Kidney tubule cell (primary cell): ENCODE measurements at regions not wholly inside any gene's neighbourhood (a gene's known extent, or its start where the extent isn't known, plus 50 kb on each side); places are given as distances from the start of the nearest gene placed in this dataset.

ENCODE experiments used
- DNase-seq: peaks from one replicate; pipeline ENCODE4 v3.0.0-alpha.2; 2018; ENCODE audit warnings: low spot score

DNA sequence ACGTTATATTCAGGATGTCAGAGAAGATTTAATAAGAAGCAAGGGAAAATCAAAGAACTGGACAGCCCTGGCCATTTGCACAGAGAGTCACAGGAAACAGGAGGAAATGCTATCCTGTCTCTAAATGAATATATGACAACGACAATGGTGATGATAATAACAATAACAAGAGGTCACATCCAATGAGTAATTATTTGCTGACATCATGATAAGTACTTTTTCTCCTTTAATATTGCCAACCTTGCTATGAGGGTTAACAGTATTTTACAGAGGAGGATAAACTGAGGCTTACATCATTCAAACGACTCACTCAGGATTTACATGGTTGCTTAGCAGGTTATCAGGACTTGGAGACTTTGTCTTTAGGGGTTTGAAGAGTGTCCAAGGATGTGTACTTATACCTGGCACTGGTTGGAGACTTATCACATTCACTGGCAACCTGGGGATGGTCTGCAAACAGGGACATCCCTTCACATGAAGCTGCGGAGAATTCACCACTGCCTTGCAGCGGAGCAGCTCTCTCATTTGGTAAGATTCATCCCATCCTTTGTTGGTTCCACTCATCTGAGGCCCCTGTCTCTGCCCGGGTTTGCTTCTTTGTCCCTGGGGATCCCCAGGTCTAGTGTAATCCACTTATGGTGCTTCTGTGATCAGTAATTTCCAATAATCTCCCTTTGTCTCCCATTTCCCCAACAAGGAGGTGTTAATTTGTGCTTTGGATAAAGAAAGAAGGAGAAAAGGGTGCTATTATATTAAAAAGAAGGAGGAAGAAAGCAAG is 637.8 kb downstream of the BCL11B start:
- no peak for DNase-seq

DNA sequence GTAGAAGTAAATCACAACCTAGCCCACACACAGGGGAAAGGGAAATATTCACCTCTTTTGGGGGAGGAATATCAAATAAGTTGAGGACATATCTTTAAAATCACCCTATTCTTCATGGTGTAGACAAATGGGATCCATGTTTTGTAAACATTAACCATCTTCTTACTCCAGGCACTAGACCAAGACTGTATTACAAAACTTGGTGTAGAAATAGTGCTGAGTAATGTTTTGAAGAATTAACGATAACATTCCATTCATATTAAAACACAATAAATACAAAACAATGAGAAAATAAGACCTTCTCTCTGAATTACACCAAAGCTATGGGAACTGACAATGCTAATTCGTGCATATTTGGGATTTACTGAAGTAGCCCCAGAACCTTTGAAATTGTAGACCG is 633.6 kb downstream of the BCL11B start:
- no peak for DNase-seq

DNA sequence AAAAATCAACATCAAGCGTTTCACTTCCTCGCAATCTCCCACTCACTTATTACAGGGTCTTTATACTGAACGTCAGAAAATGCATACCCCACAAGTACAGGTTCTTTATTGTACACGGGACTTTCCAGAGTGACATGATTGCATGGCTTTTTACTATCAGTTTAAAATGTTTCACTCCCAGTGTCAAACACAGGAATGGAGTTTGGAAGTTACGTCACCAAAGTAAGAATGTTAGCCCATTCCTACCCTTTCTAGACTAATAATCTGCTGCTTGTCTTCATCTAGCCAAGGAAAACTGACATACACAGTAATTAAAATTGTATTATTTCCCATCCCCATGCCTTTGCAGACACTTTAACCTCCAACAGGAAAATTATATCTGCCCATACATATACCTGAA is 624.2 kb downstream of the BCL11B start:
- DNase-seq: no peak

DNA sequence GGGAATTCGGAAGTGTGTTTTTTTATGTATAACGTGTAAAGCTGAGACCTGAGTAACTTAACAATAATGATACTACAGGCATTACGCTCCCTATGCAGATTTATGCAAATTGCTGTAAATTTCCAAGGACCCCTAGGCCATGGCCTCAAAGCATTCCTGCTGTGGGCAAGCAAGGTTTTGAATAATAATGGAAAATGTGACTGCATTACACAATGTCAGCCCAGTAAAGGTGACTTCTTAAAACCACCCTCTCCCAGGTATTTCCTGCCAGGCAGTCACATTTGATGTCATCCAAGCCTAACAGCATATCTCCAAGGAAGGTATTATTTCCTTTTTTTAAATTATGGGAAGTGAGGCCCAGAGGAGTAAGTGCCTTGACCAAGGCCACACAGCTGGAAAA is 621.0 kb downstream of the BCL11B start:
- DNase-seq: no peak

DNA sequence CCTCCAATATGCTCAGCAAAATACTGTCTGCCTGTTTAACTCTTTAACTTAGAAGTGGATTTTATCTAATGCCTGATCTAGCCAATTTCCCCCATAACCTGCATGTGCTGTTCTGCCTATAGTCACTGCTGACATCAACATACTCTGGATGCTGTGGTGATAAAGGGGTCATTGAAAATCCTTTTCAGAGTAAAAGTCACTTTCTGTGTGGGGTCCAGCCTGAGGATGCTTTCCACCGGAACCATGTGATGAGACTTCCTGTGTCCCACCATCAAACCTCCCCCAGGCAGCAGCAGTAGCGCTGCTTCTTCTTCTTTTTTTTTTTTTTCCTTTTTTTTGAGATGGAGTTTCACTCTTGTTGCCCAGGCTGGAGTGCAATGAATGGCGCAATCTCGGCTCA is 607.0 kb downstream of the BCL11B start:
- DNase-seq: no peak

DNA sequence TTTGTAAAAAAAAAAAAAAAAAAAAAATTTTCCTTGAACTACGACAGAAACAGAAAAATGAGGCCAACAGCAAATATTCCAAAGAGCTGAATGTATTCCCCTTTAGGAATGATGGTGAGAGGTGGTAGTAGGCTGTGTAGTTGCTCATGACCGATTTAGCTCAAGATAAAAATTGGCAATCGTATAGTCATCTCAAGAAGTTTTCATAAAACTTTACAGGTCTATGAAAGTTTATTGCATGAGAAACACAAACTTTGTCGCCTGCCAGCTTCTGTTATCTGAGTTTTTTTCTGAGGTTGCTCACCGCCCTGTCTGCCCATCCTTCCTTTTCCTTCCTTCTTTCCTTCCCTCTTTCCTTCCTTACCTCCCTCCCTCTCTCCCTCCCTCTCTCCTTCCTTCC is 605.5 kb downstream of the BCL11B start:
- DNase-seq: no peak

DNA sequence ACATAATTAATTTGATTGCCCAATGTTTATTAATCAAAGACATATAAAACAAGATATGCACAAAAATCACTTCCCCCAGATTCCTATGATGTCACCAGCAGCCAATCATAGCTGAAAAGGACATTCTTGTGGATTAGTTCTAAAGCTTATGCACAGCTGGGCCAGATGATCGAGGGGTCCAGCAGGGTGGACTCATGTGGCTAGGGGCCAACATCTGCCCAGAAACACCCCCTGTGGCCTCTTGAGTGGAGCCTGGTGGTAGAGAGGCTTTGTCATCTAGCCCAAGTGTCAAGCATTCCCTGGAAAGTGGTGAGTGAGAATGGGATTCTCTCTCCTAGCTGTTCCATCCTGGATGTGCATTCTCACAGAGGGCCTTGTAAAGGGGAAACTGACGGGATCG is 590.0 kb downstream of the BCL11B start:
- no peak for DNase-seq

DNA sequence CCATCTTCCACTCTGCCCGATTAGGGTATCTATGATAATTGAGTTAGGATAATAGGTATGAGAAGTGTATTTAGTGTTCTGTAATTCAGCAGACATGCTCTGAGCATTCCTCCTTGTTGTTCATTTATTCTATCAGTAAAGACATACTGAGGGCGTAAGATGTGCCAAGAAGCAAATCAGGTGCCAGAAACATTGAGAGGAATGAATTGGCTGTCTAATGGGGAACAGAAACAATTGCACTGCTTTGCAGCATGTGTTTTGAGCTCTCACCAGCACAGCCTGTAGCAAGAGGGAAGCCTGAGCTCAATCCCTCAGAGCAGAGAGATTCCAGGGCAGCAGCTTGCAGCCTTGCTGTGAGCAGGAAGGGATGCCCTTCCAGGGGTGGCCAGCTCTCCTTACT is 589.3 kb downstream of the BCL11B start:
- no peak for DNase-seq

DNA sequence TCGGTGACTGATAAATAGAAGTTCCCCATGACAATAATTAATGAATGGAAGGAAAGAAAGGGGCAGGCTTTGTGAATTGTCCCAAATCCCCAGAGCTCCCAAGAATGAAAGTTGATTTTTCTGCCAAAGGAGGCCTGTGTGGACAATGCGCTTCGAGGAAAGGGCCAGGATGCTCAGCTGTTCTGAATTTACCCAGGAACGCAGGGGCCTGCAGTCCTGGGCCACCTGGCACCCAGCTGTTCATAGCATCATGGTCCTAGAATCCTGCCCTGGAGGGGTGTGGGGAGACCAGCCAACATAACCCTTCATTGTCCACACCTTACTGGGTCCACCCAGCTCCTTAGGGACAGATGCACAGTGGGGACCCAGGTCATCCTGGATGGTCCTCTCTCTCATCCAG is 587.5 kb downstream of the BCL11B start:
- no peak for DNase-seq

DNA sequence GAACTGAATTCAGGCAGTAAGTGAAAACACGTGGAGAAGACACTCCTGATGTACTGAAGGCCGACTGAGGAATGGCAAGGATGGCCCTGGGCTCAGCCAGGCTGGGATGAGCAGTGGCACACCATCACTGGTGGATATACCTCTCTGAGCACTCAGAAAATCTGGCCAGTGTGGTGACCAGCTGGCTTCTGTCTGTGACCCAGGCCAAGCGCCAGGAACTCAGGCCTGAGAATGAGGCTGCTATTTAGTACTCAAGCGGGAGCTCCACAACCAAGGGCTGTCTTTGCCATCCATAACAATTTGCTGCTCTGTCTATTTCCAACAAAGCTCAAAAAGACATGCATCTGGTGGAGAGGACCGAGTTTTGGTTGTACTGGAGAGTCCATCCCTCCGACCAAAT is 586.3 kb downstream of the BCL11B start:
- DNase-seq: no peak

DNA sequence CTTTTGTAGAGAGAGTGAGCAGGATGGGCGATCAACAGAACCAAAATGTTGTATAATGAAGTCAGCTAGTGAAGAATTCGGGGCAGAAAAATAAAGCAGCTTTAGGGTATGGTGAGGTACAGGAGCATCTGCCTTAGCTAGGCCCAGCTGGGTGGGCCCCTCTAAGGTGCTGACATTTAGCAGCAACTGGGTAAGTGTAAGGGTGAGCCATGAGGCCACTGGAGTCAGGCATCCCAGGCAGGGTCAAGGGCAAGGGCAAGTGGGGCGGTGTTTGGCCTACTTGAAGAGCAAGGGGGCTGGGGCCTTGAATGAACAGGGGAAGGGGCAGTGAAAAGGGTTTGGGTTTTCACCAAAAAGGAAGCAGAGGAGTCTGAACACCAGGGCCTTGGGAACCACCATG is 583.6 kb downstream of the BCL11B start:
- no peak for DNase-seq

DNA sequence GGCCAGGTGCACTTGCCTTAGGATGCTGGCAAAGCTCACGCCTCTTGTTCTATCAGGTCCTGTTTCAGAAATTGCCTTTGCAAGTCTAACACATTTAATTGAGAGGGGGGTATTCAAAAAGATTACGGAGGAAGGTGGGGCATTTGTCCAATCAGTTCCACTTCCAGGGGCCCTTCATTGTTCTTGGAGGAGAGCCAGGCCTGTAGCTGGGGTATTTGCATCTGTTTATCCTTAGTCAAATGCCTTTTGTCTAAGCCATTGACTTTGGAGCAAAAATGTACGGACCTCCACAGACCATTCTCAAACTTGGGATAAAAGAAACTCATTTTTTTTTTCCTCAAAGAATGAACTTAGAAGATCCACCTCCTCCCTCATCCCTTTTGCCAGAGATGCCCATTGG is 582.0 kb downstream of the BCL11B start:
- DNase-seq: no peak

DNA sequence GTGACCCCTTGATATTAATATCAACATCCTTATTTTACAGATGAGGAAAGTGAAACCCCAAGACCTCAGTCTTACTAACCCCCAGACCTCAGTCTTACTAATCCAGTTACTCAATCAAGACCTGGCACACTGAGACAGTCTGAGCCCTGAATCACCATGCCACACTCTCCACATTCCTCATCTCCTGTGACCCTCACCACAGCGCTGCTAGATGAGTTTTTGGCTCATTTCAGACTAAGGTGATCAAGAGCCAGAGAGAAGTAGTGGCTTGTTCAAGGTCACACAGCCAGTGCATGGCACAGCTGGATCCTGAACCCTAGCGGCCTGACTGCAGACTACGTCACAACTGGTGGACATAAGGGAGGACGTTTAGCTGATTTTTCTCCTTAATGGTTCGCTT is 579.2 kb downstream of the BCL11B start:
- peak; percentile 45 for DNase-seq

DNA sequence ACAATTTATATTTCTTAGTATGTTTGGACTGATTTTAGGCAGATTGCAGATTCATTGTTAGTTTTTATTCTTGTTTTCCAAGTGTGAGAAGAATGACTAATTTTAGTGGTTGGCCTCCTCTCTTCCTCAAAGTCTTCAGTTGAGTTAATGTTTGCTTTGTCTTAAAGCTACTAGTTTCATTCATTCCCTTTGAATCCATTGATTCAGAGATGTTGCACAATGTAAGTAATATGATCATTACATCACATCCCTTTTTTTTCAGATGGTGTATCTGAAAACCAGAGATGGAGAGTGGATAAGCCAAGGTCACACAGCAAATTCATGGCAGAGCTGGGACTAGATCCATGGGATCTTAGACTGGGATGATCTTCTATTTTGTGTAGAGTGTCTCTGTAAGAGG is 577.5 kb downstream of the BCL11B start:
- DNase-seq: peak; percentile 2

DNA sequence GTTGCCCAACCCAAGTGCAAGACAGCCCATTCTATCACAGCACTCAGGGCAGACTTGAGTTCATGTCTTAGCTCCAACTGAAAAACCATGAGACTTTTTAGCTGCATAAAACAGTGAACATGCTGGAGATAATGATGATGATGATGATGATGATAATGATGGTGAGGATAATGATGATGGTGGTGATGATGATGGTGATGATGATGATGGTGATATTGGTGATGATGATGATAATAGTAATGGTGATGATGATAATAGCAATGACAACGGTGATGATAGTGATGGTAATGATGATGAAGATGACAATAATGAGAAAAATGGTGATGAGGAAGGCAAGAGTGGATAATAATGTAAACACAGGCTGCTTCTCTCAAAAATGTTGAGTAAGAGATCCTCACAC is 576.2 kb downstream of the BCL11B start:
- DNase-seq: no peak

DNA sequence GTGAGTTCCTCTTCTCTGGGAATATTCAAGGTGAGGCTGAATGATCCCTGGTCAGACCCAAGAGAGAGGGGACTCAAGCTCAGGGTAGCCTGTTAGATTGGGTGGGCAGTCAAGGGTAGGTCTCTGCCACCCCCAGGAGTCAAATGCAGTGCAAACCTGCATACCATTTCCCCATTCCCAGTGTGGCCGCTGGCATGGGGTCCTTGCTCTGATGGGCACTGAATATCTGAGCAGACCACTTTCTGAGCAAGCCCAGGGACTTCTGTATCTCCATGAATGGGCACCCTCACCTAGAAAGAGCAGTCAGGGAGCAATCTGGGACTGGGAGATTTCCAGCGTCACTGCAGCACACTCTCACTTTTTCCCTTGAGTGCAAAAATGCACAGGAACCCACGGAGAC is 573.7 kb downstream of the BCL11B start:
- DNase-seq: no peak

DNA sequence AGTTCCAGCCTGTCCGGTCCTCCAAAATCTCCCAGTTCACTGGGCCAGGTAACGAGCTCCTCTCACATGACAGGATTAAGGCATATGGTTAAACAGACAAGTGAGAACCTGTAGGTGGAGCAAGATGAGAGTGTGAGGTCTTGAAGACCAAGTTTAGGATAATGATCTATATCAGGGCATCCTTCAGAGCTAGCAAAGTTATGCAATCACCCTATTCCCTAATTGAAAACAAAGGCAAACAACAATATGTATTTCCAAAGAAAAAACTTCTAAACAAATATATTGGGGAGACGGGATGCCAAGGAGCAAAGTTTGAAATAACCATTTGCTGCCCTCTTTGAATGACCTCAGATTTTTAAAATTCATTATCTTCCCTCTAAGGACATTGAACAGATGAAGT is 571.2 kb downstream of the BCL11B start:
- DNase-seq: no peak

DNA sequence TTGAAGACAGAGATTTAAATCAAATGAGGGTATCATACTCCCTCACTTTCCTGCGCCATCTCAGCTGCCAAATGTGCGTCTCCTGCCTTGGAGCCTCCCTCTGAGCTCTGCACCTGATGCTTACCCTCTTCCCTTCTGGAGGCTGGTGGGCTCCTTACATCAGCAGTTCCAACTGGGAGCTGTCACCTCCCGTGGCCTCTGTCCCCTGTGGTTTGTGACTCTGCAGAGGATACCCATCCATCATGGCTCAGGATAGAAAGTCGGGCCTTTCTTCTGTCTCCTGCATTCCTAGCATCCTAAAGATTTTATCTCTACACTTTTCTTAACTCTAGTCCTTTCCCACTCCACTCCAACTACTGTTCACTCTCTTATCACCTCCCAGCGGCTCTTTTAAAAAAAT is 570.6 kb downstream of the BCL11B start:
- DNase-seq: no peak

DNA sequence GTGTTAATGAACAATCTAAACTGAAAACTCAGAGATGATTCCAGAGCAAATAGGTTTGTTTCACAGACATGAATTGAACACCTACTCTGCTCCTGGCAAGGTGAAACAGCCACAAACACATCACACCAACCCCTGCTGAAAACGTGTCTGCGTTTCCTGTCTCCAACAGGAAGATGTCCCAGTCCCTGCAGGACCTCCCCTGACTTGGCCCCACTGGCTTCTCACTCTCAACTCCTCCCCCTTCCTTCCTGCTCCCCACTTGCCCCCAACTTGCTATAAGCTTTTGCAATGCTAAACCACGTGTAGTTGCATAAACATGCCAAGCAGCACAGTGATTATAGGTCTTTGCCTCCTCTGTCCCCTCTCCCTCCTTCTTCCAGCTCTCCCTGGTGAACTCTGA is 567.6 kb downstream of the BCL11B start:
- DNase-seq: no peak

DNA sequence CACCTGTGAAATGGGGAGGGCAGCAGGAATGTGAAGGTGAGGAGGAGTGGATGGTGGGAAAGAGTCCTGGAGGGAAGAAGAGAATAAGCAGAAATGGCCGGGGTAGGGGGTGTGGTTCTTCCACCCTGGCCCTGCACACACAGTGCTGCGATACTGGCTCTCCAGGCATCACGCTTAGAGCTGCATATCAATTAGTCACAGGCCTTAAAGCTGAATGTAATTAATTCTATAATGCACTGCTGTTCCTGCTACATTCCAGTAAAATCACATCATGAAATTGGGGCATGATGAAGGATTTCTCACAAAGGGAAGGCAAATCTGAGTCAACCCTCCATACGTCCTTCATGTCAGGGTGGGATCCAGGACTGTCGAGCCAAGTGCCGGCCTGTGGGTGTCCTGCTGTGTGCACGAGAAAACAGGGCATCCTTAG is 566.1 kb downstream of the BCL11B start:
- no peak for DNase-seq

DNA sequence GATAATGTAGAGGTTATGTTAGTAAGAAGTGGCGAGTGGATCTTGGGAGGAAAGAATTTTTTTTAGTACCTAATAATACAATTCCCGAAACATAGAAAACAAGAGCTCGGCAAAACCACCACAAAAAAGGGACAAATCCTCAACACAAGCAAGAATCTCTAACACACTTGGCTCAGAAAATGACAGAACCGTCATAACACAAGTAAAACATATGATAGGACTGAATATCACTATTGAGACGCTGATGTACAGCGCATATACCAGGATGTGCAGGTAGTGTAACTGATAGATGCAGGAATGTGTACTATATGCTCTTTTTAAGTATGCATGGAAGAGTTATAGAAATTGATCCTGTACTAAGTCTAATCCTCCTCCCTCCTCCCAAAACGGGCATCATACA is 564.5 kb downstream of the BCL11B start:
- no peak for DNase-seq

DNA sequence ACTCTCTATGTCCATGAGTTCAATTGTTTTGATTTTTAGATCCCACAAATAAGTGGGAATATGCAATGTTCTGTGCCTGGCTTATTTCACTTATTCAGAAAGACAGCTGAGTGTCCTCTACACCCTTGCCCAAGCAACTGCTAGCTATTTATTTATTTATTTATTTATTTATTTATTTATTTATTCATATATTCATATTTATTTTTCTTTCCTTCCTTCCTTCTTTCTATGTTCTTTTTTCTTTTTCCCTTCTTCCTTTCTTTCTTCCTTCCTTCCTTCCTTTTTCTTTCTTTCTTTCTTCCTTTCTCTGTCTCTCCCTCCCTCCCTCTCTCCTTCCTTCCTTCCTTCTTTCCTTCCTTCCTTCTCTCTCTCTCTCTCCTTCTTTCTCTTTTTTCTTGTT is 563.4 kb downstream of the BCL11B start:
- DNase-seq: no peak

DNA sequence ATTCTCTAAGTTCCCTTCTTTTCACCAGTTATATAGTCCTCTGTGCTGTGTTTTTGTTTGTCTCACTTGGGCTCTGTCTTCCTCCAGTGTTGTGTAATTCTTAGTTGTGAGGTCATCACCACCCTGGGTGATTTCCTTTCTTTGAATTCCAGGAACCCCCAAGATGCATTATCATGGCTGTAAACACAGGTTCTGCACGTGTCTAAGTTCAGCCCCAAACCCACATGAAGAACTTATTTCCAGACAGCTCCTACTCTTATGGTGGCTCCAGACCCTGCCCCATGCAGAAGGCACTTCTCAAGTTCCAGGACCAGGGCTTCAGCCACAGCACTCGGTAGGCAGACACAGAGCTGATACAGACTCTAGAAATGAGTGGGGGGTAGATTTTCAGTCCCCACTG is 560.5 kb downstream of the BCL11B start:
- DNase-seq: no peak

DNA sequence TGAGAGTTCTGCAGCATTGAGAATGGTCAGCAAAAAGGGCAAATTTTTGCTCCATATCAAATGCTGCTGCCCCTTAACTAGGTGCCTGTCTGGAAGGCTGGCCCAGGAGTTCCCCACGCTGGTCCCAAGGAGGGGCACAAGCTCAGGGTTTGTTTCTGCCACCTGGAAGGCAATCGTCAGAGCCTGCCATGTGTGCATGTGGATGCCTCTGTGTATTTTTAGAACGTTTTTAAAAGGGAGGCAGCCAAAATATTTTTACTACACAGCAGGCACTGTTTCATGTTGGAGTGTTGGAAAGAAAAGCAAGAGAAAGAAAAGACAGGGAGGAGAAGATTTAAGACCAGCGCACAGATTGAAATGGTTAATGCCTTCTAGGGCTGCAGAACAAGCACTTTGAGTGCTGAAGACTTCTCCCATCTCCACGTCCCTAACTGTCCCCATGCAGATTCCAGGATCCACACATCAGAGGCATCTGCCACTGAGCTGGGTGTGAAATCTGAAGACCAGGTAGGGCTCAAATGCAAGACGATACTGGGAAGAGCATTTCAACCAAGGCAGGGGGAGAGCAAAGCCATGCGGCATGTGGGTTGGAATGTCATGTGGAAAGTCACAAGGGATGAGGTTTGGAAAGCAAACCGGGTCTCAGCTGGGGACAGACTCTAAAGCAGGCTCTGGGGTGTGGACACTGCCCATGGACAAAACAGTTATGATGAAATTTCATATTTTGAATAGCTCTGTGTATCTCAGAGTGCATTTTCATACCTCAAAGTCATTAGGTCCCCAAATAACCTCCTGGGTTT is 557.2 kb downstream of the BCL11B start:
- DNase-seq: no peak
